OCI-LY3 (cell line): ENCODE measurements at regions not wholly inside any gene's neighbourhood (a gene's known extent, or its start where the extent isn't known, plus 50 kb on each side); places are given as distances from the start of the nearest gene placed in this dataset.

Experiments used
- H2AFZ ChIP-seq: fragments of 200-600, 300-600 bp; shearing (Covaris generic); 2 replicates; pipeline ENCODE4 v1.6.0; 2014; ENCODE audit warnings: antibody characterized with exemption, low read depth, low read length
- H3K27ac ChIP-seq: fragments of 200-600, 300-600 bp; sonication (generic); 2 replicates; pipeline ENCODE4 v1.5.1; 2014; ENCODE audit warnings: mild to moderate bottlenecking, low read length, moderate library complexity, mixed read lengths
- H3K27me3 ChIP-seq: fragments of 200-600, 300-600 bp; sonication (generic); 2 replicates; pipeline ENCODE4 v1.6.1; 2014; ENCODE audit warnings: low read depth, low read length, mixed read lengths
- H3K36me3 ChIP-seq: fragments of 200-600, 300-600 bp; sonication (generic); replicated peaks from 2 replicates; pipeline ENCODE3; 2014; ENCODE audit warnings: low read depth, low read length, mixed read lengths
- H3K4me1 ChIP-seq: fragments of 300-600, 200-600 bp; sonication (generic); 2 replicates; pipeline ENCODE4 v1.6.1; 2014; ENCODE audit warnings: low read length, mixed read lengths
- H3K4me2 ChIP-seq: fragments of 200-600, 300-600 bp; sonication (generic); 2 replicates; pipeline ENCODE4 v1.6.1; 2014; ENCODE audit warnings: low read length, mixed read lengths
- H3K4me3 ChIP-seq: fragments of 300-600, 200-600 bp; sonication (generic); 2 replicates; pipeline ENCODE4 v1.5.1; 2014; ENCODE audit warnings: antibody characterized with exemption, mild to moderate bottlenecking, low read length, moderate library complexity
- H3K79me2 ChIP-seq: fragments of 300-600, 200-600 bp; shearing (Covaris generic); 2 replicates; pipeline ENCODE4 v1.6.1; 2014; ENCODE audit warnings: mild to moderate bottlenecking, low read length, mixed read lengths
- H3K9ac ChIP-seq: fragments of 300-600, 200-600 bp; shearing (Covaris generic); 2 replicates; pipeline ENCODE4 v1.6.0; 2014; ENCODE audit warnings: mild to moderate bottlenecking, low read length, moderate library complexity
- H3K9me3 ChIP-seq: fragments of 200-600, 300-600 bp; shearing (Covaris generic); 2 replicates; pipeline ENCODE4 v1.6.1; 2014; ENCODE audit warnings: low read length, mixed read lengths; ENCODE audit not compliant: insufficient read depth
- H4K20me1 ChIP-seq: fragments of 200-600, 300-600 bp; sonication (generic); 2 replicates; pipeline ENCODE4 v1.6.1; 2016; ENCODE audit warnings: low read length, mixed read lengths; ENCODE audit not compliant: insufficient read depth
- EZH2phosphoT487 ChIP-seq: fragments of 200-600 bp; shearing (Covaris generic); IDR thresholded peaks from 2 replicates; pipeline ENCODE4 v1.6.1; 2018; ENCODE audit warnings: antibody characterized with exemption, mixed run types, low read depth
- TF ChIP-seq, protein P1 (sequence below): fragments of 200-600, 300-600 bp; sonication (generic); IDR thresholded peaks from 2 replicates; pipeline ENCODE4 v1.5.1; 2014; ENCODE audit warnings: antibody characterized with exemption, low read length, low read depth

DNA sequence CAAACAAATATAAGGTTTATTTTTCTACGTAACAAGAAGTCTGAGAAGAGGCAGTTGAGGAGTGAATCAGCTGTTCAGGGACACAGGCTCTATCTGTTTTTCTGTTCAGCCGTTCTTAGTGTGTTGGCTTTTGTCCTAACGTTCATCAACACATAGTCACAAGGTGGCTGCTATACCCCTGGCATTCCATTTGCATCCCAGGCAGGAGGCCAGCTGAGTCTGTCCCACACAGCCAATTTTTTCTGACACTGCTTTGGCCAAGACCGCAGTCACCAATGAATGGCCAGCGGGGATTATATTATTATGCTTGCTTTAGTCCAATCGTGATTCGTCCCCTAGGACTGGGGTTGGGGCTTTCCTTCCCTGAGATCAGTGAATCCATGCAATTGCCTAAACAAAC, 143.4 kb upstream of the CHST15 start:
- Histone ChIP-seq H3K9ac (no peak overlapping the region), H3K27me3 (no peaks in the 10 kb centered on the region), H3K4me3 (no peak overlapping the region), H3K27ac (no peak overlapping the region), H3K4me2 (no peak overlapping the region), H4K20me1 (no peaks in the 10 kb centered on the region), H3K36me3 (no peaks in the 10 kb centered on the region), H3K4me1 (no peaks in the 10 kb centered on the region), H3K9me3 (no peaks in the 10 kb centered on the region), H3K79me2 (no peaks in the 10 kb centered on the region), H2AFZ (no peak overlapping the region)
- TF ChIP-seq EZH2phosphoT487, result no peak
- TF ChIP-seq, protein P1, sequence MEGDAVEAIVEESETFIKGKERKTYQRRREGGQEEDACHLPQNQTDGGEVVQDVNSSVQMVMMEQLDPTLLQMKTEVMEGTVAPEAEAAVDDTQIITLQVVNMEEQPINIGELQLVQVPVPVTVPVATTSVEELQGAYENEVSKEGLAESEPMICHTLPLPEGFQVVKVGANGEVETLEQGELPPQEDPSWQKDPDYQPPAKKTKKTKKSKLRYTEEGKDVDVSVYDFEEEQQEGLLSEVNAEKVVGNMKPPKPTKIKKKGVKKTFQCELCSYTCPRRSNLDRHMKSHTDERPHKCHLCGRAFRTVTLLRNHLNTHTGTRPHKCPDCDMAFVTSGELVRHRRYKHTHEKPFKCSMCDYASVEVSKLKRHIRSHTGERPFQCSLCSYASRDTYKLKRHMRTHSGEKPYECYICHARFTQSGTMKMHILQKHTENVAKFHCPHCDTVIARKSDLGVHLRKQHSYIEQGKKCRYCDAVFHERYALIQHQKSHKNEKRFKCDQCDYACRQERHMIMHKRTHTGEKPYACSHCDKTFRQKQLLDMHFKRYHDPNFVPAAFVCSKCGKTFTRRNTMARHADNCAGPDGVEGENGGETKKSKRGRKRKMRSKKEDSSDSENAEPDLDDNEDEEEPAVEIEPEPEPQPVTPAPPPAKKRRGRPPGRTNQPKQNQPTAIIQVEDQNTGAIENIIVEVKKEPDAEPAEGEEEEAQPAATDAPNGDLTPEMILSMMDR, result no peak

- H3K4me3 ChIP-seq, result no peak overlapping the region
- H4K20me1 ChIP-seq, result no peaks in the 10 kb centered on the region
- no peaks in the 10 kb centered on the region for H3K36me3 ChIP-seq
- H3K79me2 ChIP-seq, result no peaks in the 10 kb centered on the region
- H3K9me3 ChIP-seq, result no peaks in the 10 kb centered on the region
- no peaks in the 10 kb centered on the region for H3K27me3 ChIP-seq
- H2AFZ ChIP-seq, result no peak overlapping the region
- H3K4me1 ChIP-seq, result no peaks in the 10 kb centered on the region
- H3K27ac ChIP-seq, result no peak overlapping the region
- no peak overlapping the region for H3K9ac ChIP-seq
- TF ChIP-seq EZH2phosphoT487, result no peak
- TF ChIP-seq, protein P1, result no peak
- no peak overlapping the region for H3K4me2 ChIP-seq
Observed at GRCh38 chr10:124236136-124236535, 142.7 kb upstream of the CHST15 start.

GRCh38 chr10:124235232-124235631, 141.8 kb upstream of the CHST15 start:
- H3K36me3 ChIP-seq, result no peaks in the 10 kb centered on the region
- H3K4me3 ChIP-seq, result no peak overlapping the region
- H2AFZ ChIP-seq, result no peak overlapping the region
- no peak for TF ChIP-seq EZH2phosphoT487
- TF ChIP-seq, protein P1, result no peak
- H3K4me2 ChIP-seq, result no peak overlapping the region
- no peaks in the 10 kb centered on the region for H3K79me2 ChIP-seq
- no peaks in the 10 kb centered on the region for H3K27me3 ChIP-seq
- H3K9ac ChIP-seq, result no peak overlapping the region
- no peaks in the 10 kb centered on the region for H4K20me1 ChIP-seq
- H3K4me1 ChIP-seq, result no peaks in the 10 kb centered on the region
- no peak overlapping the region for H3K27ac ChIP-seq
- no peaks in the 10 kb centered on the region for H3K9me3 ChIP-seq

GRCh38 chr10:124233546-124234138, 140.2 kb upstream of the CHST15 start:
- no peaks in the 10 kb centered on the region for H3K4me1 ChIP-seq
- no peaks in the 10 kb centered on the region for H3K36me3 ChIP-seq
- no peak overlapping the region for H2AFZ ChIP-seq
- no peak overlapping the region for H3K9ac ChIP-seq
- no peaks in the 10 kb centered on the region for H3K27me3 ChIP-seq
- H3K9me3 ChIP-seq, result 0 out of 2 replicates have a peak, but pooled peaks cover 5% of the 10 kb centered on the region
- TF ChIP-seq, protein P1, result no peak
- TF ChIP-seq EZH2phosphoT487, result no peak
- no peak overlapping the region for H3K4me2 ChIP-seq
- no peaks in the 10 kb centered on the region for H3K79me2 ChIP-seq
- H3K27ac ChIP-seq, result no peak overlapping the region
- H3K4me3 ChIP-seq, result no peak overlapping the region
- H4K20me1 ChIP-seq, result no peaks in the 10 kb centered on the region
